NCI-H1417 (cell line): ENCODE measurements at regions not wholly inside any gene's neighbourhood (a gene's known extent, or its start where the extent isn't known, plus 50 kb on each side); places are given as distances from the start of the nearest gene placed in this dataset.
"Not testable (repeated sequence)": the region's sequence is repeated elsewhere in the genome, so short reads cannot be mapped to it uniquely, and the experiment has no call there.

Source experiments
- DNase-seq, 3 experiments: peaks; one replicate each; lab custom pipeline; 2025; lab: John Stamatoyannopoulos, UW

- DNase-seq: not testable (repeated sequence)
These were observed 1280.7 kb upstream of the SEL1L start for GRCh38 chr14:82814339-82814738.

GRCh38 chr14:82830596-82830995 is 1296.9 kb upstream of the SEL1L start:
- no peak for DNase-seq

GRCh38 chr14:82836256-82836950 is 1302.8 kb upstream of the SEL1L start:
- DNase-seq: no peak

- DNase-seq: no peak
These were observed 1304.0 kb upstream of the SEL1L start for GRCh38 chr14:82837611-82838140.

- DNase-seq: no peak
These were observed 1316.9 kb upstream of the SEL1L start for GRCh38 chr14:82850576-82850975.

GRCh38 chr14:82854131-82854530 is 1320.5 kb upstream of the SEL1L start:
- no peak for DNase-seq

GRCh38 chr14:82854901-82855300 is 1321.2 kb upstream of the SEL1L start:
- DNase-seq: peak in 2 of 3 experiments; percentile 8 to 62

GRCh38 chr14:82855912-82856391 is 1322.3 kb upstream of the SEL1L start:
- peak; percentile 7 to 75 (median 30) for DNase-seq

GRCh38 chr14:82861313-82861712 is 1327.7 kb upstream of the SEL1L start:
- no peak for DNase-seq

GRCh38 chr14:82872494-82872893 is 1338.8 kb upstream of the SEL1L start:
- no peak for DNase-seq

GRCh38 chr14:82878951-82879350 is 1345.3 kb upstream of the SEL1L start:
- no peak for DNase-seq

GRCh38 chr14:82879949-82880535 is 1346.4 kb upstream of the SEL1L start:
- no peak for DNase-seq

- DNase-seq: no peak
These were observed 1353.0 kb upstream of the SEL1L start for GRCh38 chr14:82886670-82887069.

- DNase-seq: no peak
These were observed 1356.0 kb upstream of the SEL1L start for GRCh38 chr14:82889701-82890100.

GRCh38 chr14:82896476-82896875 is 1362.8 kb upstream of the SEL1L start:
- DNase-seq: no peak

GRCh38 chr14:82897469-82898308 is 1364.0 kb upstream of the SEL1L start:
- DNase-seq: no peak

GRCh38 chr14:82905762-82906161 is 1372.1 kb upstream of the SEL1L start:
- DNase-seq: peak in 1 of 3 experiments; percentile 71

- DNase-seq: peak in 2 of 3 experiments; percentile 75 to 94
These were observed 1378.3 kb upstream of the SEL1L start for GRCh38 chr14:82911930-82912329.

- no peak for DNase-seq
These were observed 1379.7 kb upstream of the SEL1L start for GRCh38 chr14:82913396-82913795.

GRCh38 chr14:82915381-82915780 is 1381.7 kb upstream of the SEL1L start:
- no peak for DNase-seq

GRCh38 chr14:82935691-82936090 is 1402.0 kb upstream of the SEL1L start:
- DNase-seq: no peak

GRCh38 chr14:82951171-82951570 is 1417.5 kb upstream of the SEL1L start:
- no peak for DNase-seq
